ENCODE measurements at regions not wholly inside any gene's neighbourhood (a gene's known extent, or its start where the extent isn't known, plus 50 kb on each side); places are given as distances from the start of the nearest gene placed in this dataset.

- no peak for TF ChIP-seq CREB5 (CRISPR knock-in tag; IDR thresholded peaks at IDR 0.05; ENCODE audit: low read depth)
- TF ChIP-seq PATZ1 (CRISPR knock-in tag; IDR thresholded peaks at IDR 0.05; ENCODE audit: borderline replicate concordance) = no peak
- no peak for TF ChIP-seq PPARA (CRISPR knock-in tag; IDR thresholded peaks at IDR 0.05; ENCODE audit: borderline replicate concordance)
- no peak for TF ChIP-seq BACH2 (CRISPR knock-in tag; IDR thresholded peaks at IDR 0.05; ENCODE audit: borderline replicate concordance)
- TF ChIP-seq, protein P1, sequence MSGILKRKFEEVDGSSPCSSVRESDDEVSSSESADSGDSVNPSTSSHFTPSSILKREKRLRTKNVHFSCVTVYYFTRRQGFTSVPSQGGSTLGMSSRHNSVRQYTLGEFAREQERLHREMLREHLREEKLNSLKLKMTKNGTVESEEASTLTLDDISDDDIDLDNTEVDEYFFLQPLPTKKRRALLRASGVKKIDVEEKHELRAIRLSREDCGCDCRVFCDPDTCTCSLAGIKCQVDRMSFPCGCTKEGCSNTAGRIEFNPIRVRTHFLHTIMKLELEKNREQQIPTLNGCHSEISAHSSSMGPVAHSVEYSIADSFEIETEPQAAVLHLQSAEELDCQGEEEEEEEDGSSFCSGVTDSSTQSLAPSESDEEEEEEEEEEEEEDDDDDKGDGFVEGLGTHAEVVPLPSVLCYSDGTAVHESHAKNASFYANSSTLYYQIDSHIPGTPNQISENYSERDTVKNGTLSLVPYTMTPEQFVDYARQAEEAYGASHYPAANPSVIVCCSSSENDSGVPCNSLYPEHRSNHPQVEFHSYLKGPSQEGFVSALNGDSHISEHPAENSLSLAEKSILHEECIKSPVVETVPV (CRISPR knock-in tag; IDR thresholded peaks at IDR 0.05) = no peak
- TF ChIP-seq ZNF70 (CRISPR knock-in tag; IDR thresholded peaks at IDR 0.05) = no peak
- no peak for TF ChIP-seq ESRRG (CRISPR knock-in tag; IDR thresholded peaks at IDR 0.05)
- TF ChIP-seq, protein P2, sequence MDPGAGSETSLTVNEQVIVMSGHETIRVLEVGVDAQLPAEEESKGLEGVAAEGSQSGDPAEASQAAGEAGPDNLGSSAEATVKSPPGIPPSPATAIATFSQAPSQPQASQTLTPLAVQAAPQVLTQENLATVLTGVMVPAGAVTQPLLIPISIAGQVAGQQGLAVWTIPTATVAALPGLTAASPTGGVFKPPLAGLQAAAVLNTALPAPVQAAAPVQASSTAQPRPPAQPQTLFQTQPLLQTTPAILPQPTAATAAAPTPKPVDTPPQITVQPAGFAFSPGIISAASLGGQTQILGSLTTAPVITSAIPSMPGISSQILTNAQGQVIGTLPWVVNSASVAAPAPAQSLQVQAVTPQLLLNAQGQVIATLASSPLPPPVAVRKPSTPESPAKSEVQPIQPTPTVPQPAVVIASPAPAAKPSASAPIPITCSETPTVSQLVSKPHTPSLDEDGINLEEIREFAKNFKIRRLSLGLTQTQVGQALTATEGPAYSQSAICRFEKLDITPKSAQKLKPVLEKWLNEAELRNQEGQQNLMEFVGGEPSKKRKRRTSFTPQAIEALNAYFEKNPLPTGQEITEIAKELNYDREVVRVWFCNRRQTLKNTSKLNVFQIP (CRISPR knock-in tag; IDR thresholded peaks at IDR 0.05; ENCODE audit: borderline replicate concordance, low read depth) = no peak
- no peak for TF ChIP-seq CSDC2 (CRISPR knock-in tag; IDR thresholded peaks at IDR 0.05)
- TF ChIP-seq ZFP3 (CRISPR knock-in tag; IDR thresholded peaks at IDR 0.05) = no peak
- TF ChIP-seq ZNF8 (CRISPR knock-in tag; IDR thresholded peaks at IDR 0.05) = no peak
- no peak for TF ChIP-seq GLIS3 (CRISPR knock-in tag; IDR thresholded peaks at IDR 0.05)
- TF ChIP-seq RARB (CRISPR knock-in tag; IDR thresholded peaks at IDR 0.05) = no peak
- no peak for TF ChIP-seq ARNTL (CRISPR knock-in tag; IDR thresholded peaks at IDR 0.05; ENCODE audit: borderline replicate concordance, low read depth)
Observed at GRCh38 chr12:112664569-112664968, 127.0 kb upstream of the RPH3A start.

All from SK-N-SH treated with all-trans-retinoic acid at 6 μM for 48 hours (cell line).